ENCODE measurements at regions not wholly inside any gene's neighbourhood (a gene's known extent, or its start where the extent isn't known, plus 50 kb on each side); places are given as distances from the start of the nearest gene placed in this dataset.

GRCh38 chr19:28585796-28586195, 627.2 kb downstream of the UQCRFS1 start:
- H3K4me1 ChIP-seq = no peaks in the 10 kb centered on the region
- ATAC-seq (no peak), DNase-seq (no peak)
- TF ChIP-seq POLR2A (IDR thresholded peaks at IDR 0.05) (no peak), CTCF (IDR thresholded peaks at IDR 0.05) (no peak)
- no peak overlapping the region for H3K4me3 ChIP-seq
- H3K27me3 ChIP-seq = no peaks in the 10 kb centered on the region
- no peaks in the 10 kb centered on the region for H3K36me3 ChIP-seq
- no peak overlapping the region for H3K27ac ChIP-seq
- 46% methylated on average over 4 of the region's 4 CpGs for WGBS (ENCODE audit: insufficient coverage, low coverage, low lambda C conversion rate, missing lambda C conversion rate)
- no peaks in the 10 kb centered on the region for H3K9me3 ChIP-seq
- intact Hi-C loops (cut with DNase I) = no loop called here

GRCh38 chr19:28583713-28584112, 629.2 kb downstream of the UQCRFS1 start:
- TF ChIP-seq POLR2A (IDR thresholded peaks at IDR 0.05) = no peak
- TF ChIP-seq CTCF (IDR thresholded peaks at IDR 0.05) = no peak

GRCh38 chr19:28583242-28583641, 629.7 kb downstream of the UQCRFS1 start:
- no peak for TF ChIP-seq CTCF (IDR thresholded peaks at IDR 0.05)
- no peak for TF ChIP-seq POLR2A (IDR thresholded peaks at IDR 0.05)
- no peak overlapping the region for H3K27ac ChIP-seq
- intact Hi-C loops (cut with DNase I) = no loop called here
- no peaks in the 10 kb centered on the region for H3K4me1 ChIP-seq
- ATAC-seq (no peak), DNase-seq (no peak)
- no peak overlapping the region for H3K4me3 ChIP-seq
- no peaks in the 10 kb centered on the region for H3K27me3 ChIP-seq
- WGBS (ENCODE audit: insufficient coverage, low coverage, low lambda C conversion rate, missing lambda C conversion rate) = 93% methylated on average over 2 of the region's 3 CpGs
- H3K9me3 ChIP-seq = no peaks in the 10 kb centered on the region
- H3K36me3 ChIP-seq = no peaks in the 10 kb centered on the region

More at GRCh38 chr19:28583713-28584112, 629.2 kb downstream of the UQCRFS1 start:
- Histone ChIP-seq H3K4me1 (no peaks in the 10 kb centered on the region), H3K36me3 (no peaks in the 10 kb centered on the region), H3K27ac (no peak overlapping the region), H3K4me3 (no peak overlapping the region), H3K9me3 (no peaks in the 10 kb centered on the region), H3K27me3 (no peaks in the 10 kb centered on the region)
- WGBS (ENCODE audit: insufficient coverage, low coverage, low lambda C conversion rate, missing lambda C conversion rate) = 88% methylated on average over 8 of the region's 8 CpGs
- intact Hi-C loops (cut with DNase I) = no loop called here
- DNase-seq = no peak
- no peak for ATAC-seq

- H3K4me3 ChIP-seq = no peak overlapping the region
- H3K36me3 ChIP-seq = no peaks in the 10 kb centered on the region
- no peaks in the 10 kb centered on the region for H3K9me3 ChIP-seq
- ATAC-seq (no peak), DNase-seq (no peak)
- TF ChIP-seq CTCF (IDR thresholded peaks at IDR 0.05) (no peak), POLR2A (IDR thresholded peaks at IDR 0.05) (no peak)
- intact Hi-C loops (cut with DNase I) = no loop called here
- no peak overlapping the region for H3K27ac ChIP-seq
- 32% methylated on average over 2 of the region's 2 CpGs for WGBS (ENCODE audit: insufficient coverage, low coverage, low lambda C conversion rate, missing lambda C conversion rate)
- H3K4me1 ChIP-seq = no peaks in the 10 kb centered on the region
- H3K27me3 ChIP-seq = no peaks in the 10 kb centered on the region
These were observed 630.2 kb downstream of the UQCRFS1 start for GRCh38 chr19:28582796-28583195.

- DNase-seq = no peak
- H3K4me3 ChIP-seq = no peak overlapping the region
- intact Hi-C loops (cut with DNase I) = no loop called here
These were observed 630.6 kb downstream of the UQCRFS1 start for GRCh38 chr19:28582344-28582743.

More at GRCh38 chr19:28582344-28582743, 630.6 kb downstream of the UQCRFS1 start:
- H3K36me3 ChIP-seq = no peaks in the 10 kb centered on the region
- no peak overlapping the region for H3K27ac ChIP-seq
- ATAC-seq = no peak
- WGBS (ENCODE audit: insufficient coverage, low coverage, low lambda C conversion rate, missing lambda C conversion rate) = 85% methylated on average over 2 of the region's 6 CpGs
- no peak for TF ChIP-seq CTCF (IDR thresholded peaks at IDR 0.05)
- TF ChIP-seq POLR2A (IDR thresholded peaks at IDR 0.05) = no peak
- H3K27me3 ChIP-seq = no peaks in the 10 kb centered on the region
- H3K9me3 ChIP-seq = no peaks in the 10 kb centered on the region
- no peaks in the 10 kb centered on the region for H3K4me1 ChIP-seq
